ENCODE measurements at regions not wholly inside any gene's neighbourhood (a gene's known extent, or its start where the extent isn't known, plus 50 kb on each side); places are given as distances from the start of the nearest gene placed in this dataset.
"Not testable (repeated sequence)": the region's sequence is repeated elsewhere in the genome, so short reads cannot be mapped to it uniquely, and the experiment has no call there.

GRCh38 chr10:27354643-27355270, 114.2 kb upstream of the ACBD5 start:
- not testable (repeated sequence) for TF ChIP-seq CTCF, POLR2A (IDR thresholded peaks at IDR 0.05)
